Ovary (tissue), 7 donors: ENCODE measurements at regions not wholly inside any gene's neighbourhood (a gene's known extent, or its start where the extent isn't known, plus 50 kb on each side); places are given as distances from the start of the nearest gene placed in this dataset.

Experiments used
- DNase-seq, 5 donors: peaks; one replicate each; pipeline ENCODE4 v3.0.0-alpha.2; 2019 to 2020
- H3K27ac ChIP-seq, 2 donors: fragments of 200-600 bp; one replicate each; pipeline versions ENCODE4 v1.5.1 to v1.8.0; 2019 to 2022
- H3K27me3 ChIP-seq: fragments of 200-600 bp; one replicate; pipeline ENCODE4 v1.8.0; 2022
- H3K36me3 ChIP-seq: fragments of 200-600 bp; sonication (generic); one replicate; pipeline ENCODE4 v1.5.1; 2019
- H3K4me1 ChIP-seq: one replicate; pipeline ENCODE4 v1.8.1; 2013; ENCODE audit warnings: mild to moderate bottlenecking, moderate library complexity; ENCODE audit not compliant: insufficient read depth
- H3K4me3 ChIP-seq: fragments of 200-600 bp; sonication (generic); one replicate; pipeline ENCODE4 v1.5.1; 2017
- H3K9me3 ChIP-seq, 2 donors: fragments of 200-600 bp in 1 of 2; sonication (generic) in 1 of 2; one replicate each; pipeline versions ENCODE4 v1.5.1 to v1.8.1; 2013 to 2019; ENCODE audit warnings: mild to moderate bottlenecking in 1 of 2, moderate library complexity in 1 of 2
- EP300 ChIP-seq: sonication (generic); formaldehyde crosslinking; IDR thresholded peaks from one replicate; pipeline ENCODE4 v1.6.1; 2017; ENCODE audit warnings: antibody characterized with exemption
- POLR2A ChIP-seq: fragments of 450-650 bp; IDR thresholded peaks from one replicate; pipeline ENCODE4 v1.6.1; 2017; ENCODE audit warnings: antibody characterized with exemption, mild to moderate bottlenecking, moderate library complexity
- WGBS, 3 donors: extraction: QIAGEN DNeasy Blood & Tissue Kit in 1 of 3; methylation state at CpG; one replicate each; pipeline versions ENCODE4 v1.1.5 to v1.1.7; 2013 to 2017; 5-methylcytosine and 5-hydroxymethylcytosine counted together
- intact Hi-C, 4 donors: fragments of 100-400 bp; cut with DNase I; formaldehyde crosslinking; loops; one replicate each; pipeline versions ENCODE4 v1.11.0 to v1.15.1; 2022 to 2023
- TF ChIP-seq, protein P1 (sequence below), 3 donors: fragments of 450-650 bp in 2 of 3; fragments of 200-600 bp in 1 of 3; IDR thresholded peaks; one replicate each; pipeline versions ENCODE4 v1.5.1 to v1.8.0; 2016 to 2022; ENCODE audit warnings: antibody characterized with exemption in 3 of 3, mild to moderate bottlenecking in 1 of 3
- donor health status: DM: no; HTN: no; CAD: no; lungs with moderate emphysema.
- donor health status: DM: no; HTN: no; CAD: no.
- donor health status: Bipolar disorder and iron deficiency.
- donor health status: DM: no; HTN: no; CAD: no.
- donor health status: DM: yes; HTN: yes; CAD: no.

DNA sequence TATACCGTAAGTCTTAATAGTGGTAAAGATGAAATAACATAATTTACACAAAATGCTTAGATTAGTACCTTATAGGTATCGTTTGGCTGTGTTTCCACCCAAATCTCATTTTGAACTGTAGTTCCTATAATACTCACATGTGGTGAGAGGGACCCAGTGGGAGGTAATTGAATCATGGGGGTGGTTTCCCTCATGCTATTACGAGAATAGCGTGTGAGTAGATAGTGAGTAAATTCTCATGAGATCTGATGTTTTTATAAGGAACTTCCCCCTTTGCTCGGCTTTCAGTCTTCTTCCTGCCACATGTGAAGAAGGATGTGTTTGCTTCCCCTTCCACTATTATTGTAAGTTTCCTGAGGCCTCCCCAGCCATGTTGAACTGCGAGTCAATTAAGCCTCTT, 426.3 kb upstream of the POT1 start:
- Histone ChIP-seq H3K27ac (no peak overlapping the region), H3K9me3 (no peaks in the 10 kb centered on the region), H3K4me1 (no peaks in the 10 kb centered on the region), H3K27me3 (no peaks in the 10 kb centered on the region), H3K36me3 (no peaks in the 10 kb centered on the region), H3K4me3 (no peak overlapping the region)
- intact Hi-C loops: no loop called here
- no peak for TF ChIP-seq EP300
- TF ChIP-seq, protein P1, sequence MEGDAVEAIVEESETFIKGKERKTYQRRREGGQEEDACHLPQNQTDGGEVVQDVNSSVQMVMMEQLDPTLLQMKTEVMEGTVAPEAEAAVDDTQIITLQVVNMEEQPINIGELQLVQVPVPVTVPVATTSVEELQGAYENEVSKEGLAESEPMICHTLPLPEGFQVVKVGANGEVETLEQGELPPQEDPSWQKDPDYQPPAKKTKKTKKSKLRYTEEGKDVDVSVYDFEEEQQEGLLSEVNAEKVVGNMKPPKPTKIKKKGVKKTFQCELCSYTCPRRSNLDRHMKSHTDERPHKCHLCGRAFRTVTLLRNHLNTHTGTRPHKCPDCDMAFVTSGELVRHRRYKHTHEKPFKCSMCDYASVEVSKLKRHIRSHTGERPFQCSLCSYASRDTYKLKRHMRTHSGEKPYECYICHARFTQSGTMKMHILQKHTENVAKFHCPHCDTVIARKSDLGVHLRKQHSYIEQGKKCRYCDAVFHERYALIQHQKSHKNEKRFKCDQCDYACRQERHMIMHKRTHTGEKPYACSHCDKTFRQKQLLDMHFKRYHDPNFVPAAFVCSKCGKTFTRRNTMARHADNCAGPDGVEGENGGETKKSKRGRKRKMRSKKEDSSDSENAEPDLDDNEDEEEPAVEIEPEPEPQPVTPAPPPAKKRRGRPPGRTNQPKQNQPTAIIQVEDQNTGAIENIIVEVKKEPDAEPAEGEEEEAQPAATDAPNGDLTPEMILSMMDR (IDR thresholded peaks at IDR 0.05): no peak
- no peak for TF ChIP-seq POLR2A
- 38 to 43% (median 41%) methylated on average over 6 of the region's 6 CpGs for WGBS, 3 donors
- no peak for DNase-seq

DNA sequence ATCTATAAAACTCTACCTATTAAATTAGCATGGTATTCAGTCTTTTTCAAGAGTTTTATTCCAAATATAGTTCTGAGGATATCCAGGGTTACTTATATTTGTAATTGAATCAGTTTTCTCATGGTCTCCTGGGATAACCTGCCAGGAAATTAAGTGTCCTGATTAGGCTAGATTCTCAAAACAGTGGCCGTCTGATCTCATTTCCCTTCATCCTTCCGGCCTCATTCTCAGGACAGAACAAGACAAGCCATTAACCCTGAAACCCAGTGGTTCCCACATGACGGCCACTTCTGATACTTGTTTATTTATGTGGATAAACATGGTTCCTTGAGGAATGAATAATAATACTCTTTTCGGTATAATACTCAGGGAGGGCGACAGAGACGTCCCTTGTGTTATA, 417.6 kb upstream of the POT1 start:
- 70 to 86% (median 74%) methylated on average over 6 of the region's 6 CpGs for WGBS, 3 donors
- Histone ChIP-seq H3K27me3 (no peaks in the 10 kb centered on the region), H3K4me1 (no peaks in the 10 kb centered on the region), H3K36me3 (no peaks in the 10 kb centered on the region), H3K4me3 (no peak overlapping the region), H3K9me3 (no peaks in the 10 kb centered on the region), H3K27ac (no peak overlapping the region)
- intact Hi-C loops: no loop called here
- no peak for DNase-seq
- TF ChIP-seq EP300: no peak
- TF ChIP-seq, protein P1 (IDR thresholded peaks at IDR 0.05): no peak
- TF ChIP-seq POLR2A: no peak

DNA sequence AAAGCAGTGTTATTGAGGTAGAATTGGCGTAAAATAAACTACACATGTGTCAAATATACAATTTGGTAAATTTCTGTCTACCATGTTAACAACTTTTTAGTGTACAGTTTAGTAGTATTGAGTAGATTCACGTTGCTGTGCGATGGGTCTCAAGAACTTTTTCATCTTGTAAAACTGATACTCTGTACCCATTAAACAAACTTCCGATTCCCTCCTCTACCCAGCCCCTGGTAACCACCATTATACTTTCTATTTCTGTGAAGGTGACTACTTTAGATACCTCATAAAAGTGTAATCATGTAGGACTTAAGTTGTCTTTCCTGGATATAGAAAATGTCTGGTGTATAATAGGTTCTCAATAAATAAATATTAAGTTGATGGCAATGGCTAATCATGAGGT, 408.5 kb upstream of the POT1 start:
- Histone ChIP-seq H3K4me1 (no peaks in the 10 kb centered on the region), H3K36me3 (no peaks in the 10 kb centered on the region), H3K27me3 (no peaks in the 10 kb centered on the region), H3K27ac (no peak overlapping the region), H3K4me3 (no peak overlapping the region), H3K9me3 (no peaks in the 10 kb centered on the region)
- intact Hi-C loops: no loop called here
- TF ChIP-seq EP300 (no peak), POLR2A (no peak)
- TF ChIP-seq, protein P1 (IDR thresholded peaks at IDR 0.05): no peak
- WGBS, 3 donors: 82 to 87% (median 85%) methylated on average over 4 of the region's 4 CpGs
- no peak for DNase-seq

DNA sequence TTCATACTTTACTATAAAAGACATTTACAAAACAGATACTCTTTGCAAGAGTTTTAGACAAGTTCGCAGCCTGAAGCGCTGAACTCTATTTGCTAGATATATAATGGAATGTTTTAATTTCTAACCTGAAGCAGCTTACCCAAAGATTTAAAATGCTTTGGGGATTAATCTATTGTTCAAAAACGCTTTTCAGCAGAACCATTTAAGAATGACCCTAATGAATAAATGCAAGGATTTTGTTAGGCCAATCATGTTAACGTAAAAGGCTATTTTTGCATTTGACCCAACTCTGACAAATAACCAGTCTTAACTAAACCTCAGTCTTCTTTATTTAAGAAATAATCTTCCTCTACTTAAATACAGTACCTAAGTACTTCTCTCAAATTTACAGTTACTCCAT, 406.7 kb upstream of the POT1 start:
- intact Hi-C loops: no loop called here
- WGBS, 3 donors: 76 to 80% (median 77%) methylated on average over 4 of the region's 4 CpGs
- H3K9me3 ChIP-seq: no peaks in the 10 kb centered on the region
- DNase-seq: no peak
- no peak for TF ChIP-seq EP300
- H3K4me3 ChIP-seq: no peak overlapping the region
- no peaks in the 10 kb centered on the region for H3K4me1 ChIP-seq
- H3K36me3 ChIP-seq: no peaks in the 10 kb centered on the region
- H3K27ac ChIP-seq: no peak overlapping the region
- no peaks in the 10 kb centered on the region for H3K27me3 ChIP-seq

DNA sequence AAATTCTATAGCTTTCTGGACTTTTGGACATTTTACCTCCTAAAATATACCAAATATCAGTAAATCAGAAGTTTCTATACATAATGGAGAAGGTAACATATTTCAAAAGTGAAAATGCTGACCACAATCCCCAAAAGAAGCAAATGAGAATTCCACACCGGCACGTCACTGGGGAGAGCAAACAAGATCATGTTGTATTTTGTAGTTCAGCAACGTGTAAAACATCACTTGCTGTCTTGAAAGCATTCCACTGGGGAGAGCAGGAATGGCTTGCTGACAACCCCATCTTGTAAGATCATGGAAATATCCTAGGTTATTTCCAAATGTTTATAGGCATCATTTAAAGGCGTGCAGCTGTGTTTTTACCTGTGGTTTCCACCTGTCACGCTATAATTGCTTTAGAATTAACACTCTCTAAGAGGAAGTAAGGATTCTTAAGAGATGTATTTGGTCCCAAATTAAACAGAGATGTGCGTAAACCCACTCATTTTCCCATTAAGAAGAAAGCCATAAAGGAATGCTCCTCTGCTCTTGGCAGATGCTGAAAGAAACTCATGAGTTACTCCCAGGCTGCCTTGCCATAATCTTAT, 397.1 kb upstream of the POT1 start:
- DNase-seq: no peak
- no peaks in the 10 kb centered on the region for H3K4me1 ChIP-seq
- no peak overlapping the region for H3K27ac ChIP-seq
- H3K9me3 ChIP-seq: no peaks in the 10 kb centered on the region
- WGBS, 3 donors: 62 to 67% (median 64%) methylated on average over 6 of the region's 6 CpGs
- intact Hi-C loops: no loop called here
- no peak overlapping the region for H3K4me3 ChIP-seq
- TF ChIP-seq, protein P1 (IDR thresholded peaks at IDR 0.05): no peak
- H3K27me3 ChIP-seq: no peaks in the 10 kb centered on the region
- no peaks in the 10 kb centered on the region for H3K36me3 ChIP-seq
